Ishikawa (cell line): ENCODE measurements at regions not wholly inside any gene's neighbourhood (a gene's known extent, or its start where the extent isn't known, plus 50 kb on each side); places are given as distances from the start of the nearest gene placed in this dataset.

Experiments used
- CEBPB ChIP-seq: IDR thresholded peaks from 2 replicates; pipeline ENCODE4 v1.6.1; 2012
- CREB1 ChIP-seq: IDR thresholded peaks from 2 replicates; pipeline ENCODE4 v1.6.1; 2012; ENCODE audit warnings: low read depth
- EGR1 ChIP-seq: IDR thresholded peaks from 2 replicates; pipeline ENCODE4 v1.6.1; 2012
- EP300 ChIP-seq: IDR thresholded peaks from 2 replicates; pipeline ENCODE4 v1.6.1; 2012; ENCODE audit warnings: borderline replicate concordance
- FOXM1 ChIP-seq: IDR thresholded peaks from 2 replicates; pipeline ENCODE4 v1.6.1; 2012; ENCODE audit warnings: low read depth, borderline replicate concordance
- MAX ChIP-seq: IDR thresholded peaks from 2 replicates; pipeline ENCODE4 v1.6.1; 2012
- RAD21 ChIP-seq: IDR thresholded peaks from 2 replicates; pipeline ENCODE4 v1.6.1; 2012; ENCODE audit warnings: low read depth
- REST ChIP-seq: IDR thresholded peaks from 2 replicates; pipeline ENCODE4 v1.6.1; 2012; ENCODE audit warnings: low read depth, mild to moderate bottlenecking
- TAF1 ChIP-seq: IDR thresholded peaks from 2 replicates; pipeline ENCODE4 v1.6.1; 2012; ENCODE audit warnings: low read depth, mild to moderate bottlenecking
- TCF12 ChIP-seq: IDR thresholded peaks from 2 replicates; pipeline ENCODE4 v1.6.1; 2012; ENCODE audit warnings: low read depth
- USF1 ChIP-seq: IDR thresholded peaks from 2 replicates; pipeline ENCODE4 v1.6.1; 2012
- YY1 ChIP-seq: IDR thresholded peaks from 2 replicates; pipeline ENCODE4 v1.6.1; 2012; ENCODE audit warnings: low read depth

- no peak for TF ChIP-seq MAX
- TF ChIP-seq EGR1 = no peak
- no peak for TF ChIP-seq RAD21
- TF ChIP-seq TAF1 = no peak
- TF ChIP-seq CREB1 = no peak
- no peak for TF ChIP-seq REST
- TF ChIP-seq YY1 = no peak
- no peak for TF ChIP-seq CEBPB
- no peak for TF ChIP-seq EP300
- TF ChIP-seq FOXM1 = no peak
- TF ChIP-seq TCF12 = no peak
- no peak for TF ChIP-seq USF1
Observed at GRCh38 chr2:23029951-23030350, 355.0 kb upstream of the KLHL29 start.
